Astrocyte (in vitro differentiated cells and primary cell): ENCODE measurements at regions not wholly inside any gene's neighbourhood (a gene's known extent, or its start where the extent isn't known, plus 50 kb on each side); places are given as distances from the start of the nearest gene placed in this dataset.

ENCODE experiments used
- DNase-seq: peaks from one replicate; pipeline ENCODE4 v3.0.0-alpha.2; 2010; ENCODE audit warnings: low read depth
- FAIRE-seq: peaks from 2 replicates; lab custom pipeline; 2011; peaks lifted over from hg19 to GRCh38; lab: Jason Lieb, UNC
- H2AFZ ChIP-seq: 2 replicates; pipeline ENCODE4 v1.6.0; 2012; ENCODE audit warnings: low read depth, low read length, inconsistent platforms
- H3K27ac ChIP-seq: 2 replicates; pipeline ENCODE4 v1.5.1; 2011; ENCODE audit warnings: low read depth, low read length, inconsistent platforms
- H3K27me3 ChIP-seq: 2 replicates; pipeline ENCODE4 v1.6.0; 2011; ENCODE audit warnings: low read length, inconsistent platforms; ENCODE audit not compliant: insufficient read depth
- H3K36me3 ChIP-seq: 2 replicates; pipeline ENCODE4 v1.5.1; 2011; ENCODE audit warnings: low read length, inconsistent platforms; ENCODE audit not compliant: insufficient read depth
- H3K4me1 ChIP-seq: 2 replicates; pipeline ENCODE4 v1.5.1; 2011; ENCODE audit warnings: low read length, inconsistent platforms; ENCODE audit not compliant: insufficient read depth
- H3K4me2 ChIP-seq: 2 replicates; pipeline ENCODE4 v1.6.0; 2012; ENCODE audit warnings: low read length, inconsistent platforms
- H3K4me3 ChIP-seq: 2 replicates; pipeline ENCODE4 v1.5.1; 2011; ENCODE audit warnings: low read depth, mild to moderate bottlenecking, low read length, inconsistent platforms; ENCODE audit not compliant: insufficient read depth
- H3K79me2 ChIP-seq: 2 replicates; pipeline ENCODE4 v1.6.0; 2012; ENCODE audit warnings: mild to moderate bottlenecking, low read length, inconsistent platforms; ENCODE audit not compliant: insufficient read depth
- H3K9ac ChIP-seq: 2 replicates; pipeline ENCODE4 v1.6.0; 2012; ENCODE audit warnings: mild to moderate bottlenecking, low read length, inconsistent platforms
- H3K9me3 ChIP-seq: 2 replicates; pipeline ENCODE4 v1.5.1; 2012; ENCODE audit warnings: low read depth, mild to moderate bottlenecking, low read length, inconsistent platforms; ENCODE audit not compliant: insufficient read depth
- H4K20me1 ChIP-seq: 2 replicates; pipeline ENCODE4 v1.6.0; 2012; ENCODE audit warnings: low read length, inconsistent platforms; ENCODE audit not compliant: insufficient read depth
- H3K27ac Mint-ChIP-seq: one replicate; pipeline ENCODE4 v1.8.0; 2021; ENCODE audit warnings: mild to moderate bottlenecking, mixed read lengths; ENCODE audit not compliant: unreplicated experiment
- H3K27me3 Mint-ChIP-seq: one replicate; pipeline ENCODE4 v1.8.0; 2021; ENCODE audit warnings: low read depth, mixed read lengths; ENCODE audit not compliant: unreplicated experiment
- H3K36me3 Mint-ChIP-seq: one replicate; pipeline ENCODE4 v1.8.0; 2021; ENCODE audit warnings: low read depth, mixed read lengths; ENCODE audit not compliant: unreplicated experiment
- H3K4me1 Mint-ChIP-seq: one replicate; pipeline ENCODE4 v1.8.0; 2021; ENCODE audit warnings: low read depth, mixed read lengths; ENCODE audit not compliant: unreplicated experiment
- H3K4me3 Mint-ChIP-seq: one replicate; pipeline ENCODE4 v1.8.0; 2021; ENCODE audit warnings: mild to moderate bottlenecking, moderate library complexity, mixed read lengths; ENCODE audit not compliant: unreplicated experiment
- H3K9me3 Mint-ChIP-seq: one replicate; pipeline ENCODE4 v1.8.0; 2021; ENCODE audit warnings: mild to moderate bottlenecking, mixed read lengths; ENCODE audit not compliant: unreplicated experiment
- EZH2 ChIP-seq: IDR thresholded peaks from 2 replicates; pipeline ENCODE4 v1.6.1; 2012; ENCODE audit warnings: mild to moderate bottlenecking, low read length, inconsistent platforms; ENCODE audit not compliant: insufficient read depth
- TF ChIP-seq, protein P1 (sequence below): IDR thresholded peaks from 2 replicates; pipeline ENCODE4 v1.5.1; 2011; ENCODE audit warnings: low read depth, mild to moderate bottlenecking, inconsistent platforms, low read length, moderate library complexity; ENCODE audit not compliant: insufficient read depth

DNA sequence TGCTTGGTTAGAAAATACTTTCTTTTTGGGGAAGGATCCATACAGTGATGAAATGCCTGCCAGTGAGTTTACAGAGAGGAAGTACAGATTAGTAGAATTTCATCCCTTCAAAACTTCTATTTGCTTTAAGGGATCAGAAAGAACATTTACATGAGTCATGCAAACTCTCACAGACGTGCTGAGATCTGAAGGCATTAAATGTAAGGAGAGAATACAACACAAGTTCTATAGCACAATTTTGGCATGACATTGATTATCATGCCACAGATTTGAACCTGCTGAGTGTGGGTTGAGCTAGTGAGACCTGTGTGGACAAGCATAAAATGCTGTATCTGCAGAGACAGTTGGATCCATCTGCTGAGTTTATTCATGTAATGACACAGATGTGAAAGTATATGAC is 613.6 kb upstream of the SEMA6A start:
- H3K79me2 ChIP-seq: no peaks in the 10 kb centered on the region
- H3K4me1 Mint-ChIP-seq: no peaks in the 10 kb centered on the region
- H3K36me3 Mint-ChIP-seq: no peaks in the 10 kb centered on the region
- no peaks in the 10 kb centered on the region for H3K9me3 ChIP-seq
- H3K4me2 ChIP-seq: no peak overlapping the region
- TF ChIP-seq, protein P1, sequence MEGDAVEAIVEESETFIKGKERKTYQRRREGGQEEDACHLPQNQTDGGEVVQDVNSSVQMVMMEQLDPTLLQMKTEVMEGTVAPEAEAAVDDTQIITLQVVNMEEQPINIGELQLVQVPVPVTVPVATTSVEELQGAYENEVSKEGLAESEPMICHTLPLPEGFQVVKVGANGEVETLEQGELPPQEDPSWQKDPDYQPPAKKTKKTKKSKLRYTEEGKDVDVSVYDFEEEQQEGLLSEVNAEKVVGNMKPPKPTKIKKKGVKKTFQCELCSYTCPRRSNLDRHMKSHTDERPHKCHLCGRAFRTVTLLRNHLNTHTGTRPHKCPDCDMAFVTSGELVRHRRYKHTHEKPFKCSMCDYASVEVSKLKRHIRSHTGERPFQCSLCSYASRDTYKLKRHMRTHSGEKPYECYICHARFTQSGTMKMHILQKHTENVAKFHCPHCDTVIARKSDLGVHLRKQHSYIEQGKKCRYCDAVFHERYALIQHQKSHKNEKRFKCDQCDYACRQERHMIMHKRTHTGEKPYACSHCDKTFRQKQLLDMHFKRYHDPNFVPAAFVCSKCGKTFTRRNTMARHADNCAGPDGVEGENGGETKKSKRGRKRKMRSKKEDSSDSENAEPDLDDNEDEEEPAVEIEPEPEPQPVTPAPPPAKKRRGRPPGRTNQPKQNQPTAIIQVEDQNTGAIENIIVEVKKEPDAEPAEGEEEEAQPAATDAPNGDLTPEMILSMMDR: no peak
- TF ChIP-seq EZH2: no peak
- H3K4me1 ChIP-seq: no peaks in the 10 kb centered on the region
- no peak overlapping the region for H3K9ac ChIP-seq
- no peaks in the 10 kb centered on the region for H3K27me3 ChIP-seq
- H3K9me3 Mint-ChIP-seq: no peaks in the 10 kb centered on the region
- DNase-seq (no peak), FAIRE-seq (no peak)
- H3K4me3 Mint-ChIP-seq: no peak overlapping the region
- H3K27me3 Mint-ChIP-seq: no peaks in the 10 kb centered on the region
- no peaks in the 10 kb centered on the region for H3K36me3 ChIP-seq
- H3K27ac ChIP-seq: no peak overlapping the region
- no peaks in the 10 kb centered on the region for H4K20me1 ChIP-seq
- no peak overlapping the region for H3K27ac Mint-ChIP-seq
- no peak overlapping the region for H2AFZ ChIP-seq
- no peak overlapping the region for H3K4me3 ChIP-seq

DNA sequence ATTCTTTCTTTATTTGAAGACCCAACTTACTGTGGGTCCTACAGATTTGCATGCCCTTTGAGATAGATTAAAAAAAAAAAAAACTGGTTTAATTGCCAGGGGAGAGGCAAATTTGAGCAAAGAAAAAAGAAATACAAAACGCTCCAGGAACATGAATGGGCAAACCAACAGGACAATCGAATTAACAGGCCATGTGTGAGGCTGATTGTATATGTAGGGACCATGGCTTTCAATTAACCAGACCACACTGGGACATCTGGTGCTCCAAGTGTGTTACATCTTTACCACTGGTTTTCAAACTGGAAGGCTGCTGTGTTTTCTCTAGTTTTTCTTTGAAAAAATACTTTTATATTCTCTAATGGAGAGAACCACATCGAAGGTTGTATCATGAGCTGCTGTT is 612.1 kb upstream of the SEMA6A start:
- no peak overlapping the region for H3K4me3 Mint-ChIP-seq
- FAIRE-seq: no peak
- H3K27ac Mint-ChIP-seq: no peak overlapping the region

DNA sequence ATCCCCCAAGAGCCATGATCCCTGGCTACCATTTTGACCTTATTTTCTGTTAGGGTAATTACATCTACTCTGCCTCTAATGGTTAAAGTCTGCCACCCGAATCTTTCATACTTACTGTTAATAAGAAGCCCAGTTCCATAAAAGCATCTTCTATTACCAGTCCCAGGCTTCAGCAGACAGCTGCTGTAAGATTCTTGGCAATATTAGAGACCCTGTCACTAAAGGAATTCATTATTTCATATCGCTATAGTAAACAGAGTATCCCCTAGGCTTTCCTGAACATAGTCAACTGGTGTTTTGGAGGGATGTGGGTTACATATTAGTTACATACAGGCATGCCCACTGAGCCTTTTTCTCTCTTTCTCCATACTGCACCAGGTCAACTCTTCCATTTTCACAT is 608.7 kb upstream of the SEMA6A start:
- no peak for FAIRE-seq
- Mint-ChIP-seq H3K36me3 (no peaks in the 10 kb centered on the region), H3K9me3 (no peaks in the 10 kb centered on the region), H3K27ac (no peak overlapping the region), H3K4me1 (no peaks in the 10 kb centered on the region), H3K27me3 (no peaks in the 10 kb centered on the region), H3K4me3 (no peak overlapping the region)
- Histone ChIP-seq H3K27ac (no peak overlapping the region), H3K27me3 (no peaks in the 10 kb centered on the region), H3K9ac (no peak overlapping the region), H3K9me3 (no peaks in the 10 kb centered on the region), H2AFZ (no peak overlapping the region), H3K79me2 (no peaks in the 10 kb centered on the region), H3K4me3 (no peak overlapping the region), H3K36me3 (no peaks in the 10 kb centered on the region), H3K4me1 (no peaks in the 10 kb centered on the region), H3K4me2 (no peak overlapping the region), H4K20me1 (no peaks in the 10 kb centered on the region)
- no peak for DNase-seq
- TF ChIP-seq, protein P1: no peak
- no peak for TF ChIP-seq EZH2

More for the DNA sequence above, 612.1 kb upstream of the SEMA6A start:
- Histone ChIP-seq H3K9me3 (no peaks in the 10 kb centered on the region), H2AFZ (no peak overlapping the region), H3K27ac (no peak overlapping the region), H4K20me1 (no peaks in the 10 kb centered on the region), H3K4me2 (no peak overlapping the region), H3K27me3 (no peaks in the 10 kb centered on the region), H3K4me1 (no peaks in the 10 kb centered on the region), H3K79me2 (no peaks in the 10 kb centered on the region), H3K9ac (no peak overlapping the region), H3K4me3 (no peak overlapping the region), H3K36me3 (no peaks in the 10 kb centered on the region)
- Mint-ChIP-seq H3K4me1 (no peaks in the 10 kb centered on the region), H3K9me3 (no peaks in the 10 kb centered on the region), H3K36me3 (no peaks in the 10 kb centered on the region), H3K27me3 (no peaks in the 10 kb centered on the region)
- no peak for DNase-seq
- no peak for TF ChIP-seq EZH2
- TF ChIP-seq, protein P1: no peak
